ENCODE measurements at regions not wholly inside any gene's neighbourhood (a gene's known extent, or its start where the extent isn't known, plus 50 kb on each side); places are given as distances from the start of the nearest gene placed in this dataset.

- CTCF ChIA-PET, result no interaction called here
- no peak for DNase-seq (ENCODE audit: low spot score)
- H3K4me3 Mint-ChIP-seq, result no peak overlapping the region
Measured at GRCh38 chr6:126797981-126798380, 320.5 kb upstream of the RSPO3 start.

GRCh38 chr6:126803769-126804168 lies 314.7 kb upstream of the RSPO3 start:
- ATAC-seq (no peak), DNase-seq (ENCODE audit: low spot score) (no peak)
- TF ChIP-seq SP1 (CRISPR knock-in tag; conservative IDR thresholded peaks at IDR 0.05), result no peak
- TF ChIP-seq GABPB1 (CRISPR knock-in tag; IDR thresholded peaks at IDR 0.05), result no peak
- no peak for TF ChIP-seq ZNF532 (CRISPR knock-in tag; IDR thresholded peaks at IDR 0.05; ENCODE audit: borderline replicate concordance)
- TF ChIP-seq MXD4 (CRISPR knock-in tag; IDR thresholded peaks at IDR 0.05; ENCODE audit: borderline replicate concordance), result no peak
- no peak for TF ChIP-seq ZNF138 (CRISPR knock-in tag; conservative IDR thresholded peaks at IDR 0.05)
- no peak for TF ChIP-seq ZSCAN18 (CRISPR knock-in tag; IDR thresholded peaks at IDR 0.05)
- no peak for TF ChIP-seq PRRX2 (CRISPR knock-in tag; IDR thresholded peaks at IDR 0.05)
- no peak for TF ChIP-seq HMGA2 (CRISPR knock-in tag; IDR thresholded peaks at IDR 0.05)
- TF ChIP-seq ATF6 (CRISPR knock-in tag; IDR thresholded peaks at IDR 0.05), result no peak
- Mint-ChIP-seq H3K9me3 (no peaks in the 10 kb centered on the region), H3K27me3 (ENCODE audit: low read depth) (no peaks in the 10 kb centered on the region), H3K36me3 (no peaks in the 10 kb centered on the region), H3K27ac (no peak overlapping the region), H3K4me3 (no peak overlapping the region), H3K4me1 (no peaks in the 10 kb centered on the region)
- ChIA-PET POLR2A (no interaction called here), CTCF (interaction anchor here (0.9 to 1.7 kb wide), 6 partner anchors 9 to 384 kb away, joined by 3 to 12 read pairs (median 4); no protein-coding TSS in a partner anchor)

More at GRCh38 chr6:126797981-126798380, 320.5 kb upstream of the RSPO3 start:
- TF ChIP-seq FOXP1 (CRISPR knock-in tag; IDR thresholded peaks at IDR 0.05; ENCODE audit: borderline replicate concordance), result no peak
- no peaks in the 10 kb centered on the region for H3K36me3 Mint-ChIP-seq
- H3K4me1 Mint-ChIP-seq, result no peaks in the 10 kb centered on the region
- no peak overlapping the region for H3K27ac Mint-ChIP-seq
- POLR2A ChIA-PET, result no interaction called here
- H3K9me3 Mint-ChIP-seq, result no peaks in the 10 kb centered on the region
- no peak for ATAC-seq
- H3K27me3 Mint-ChIP-seq (ENCODE audit: low read depth), result no peaks in the 10 kb centered on the region

- no peaks in the 10 kb centered on the region for H3K36me3 Mint-ChIP-seq
- no peak for DNase-seq (ENCODE audit: low spot score)
- no peak overlapping the region for H3K4me3 Mint-ChIP-seq
- no peak for TF ChIP-seq ZNF671 (CRISPR knock-in tag; IDR thresholded peaks at IDR 0.05)
- no peak for TF ChIP-seq HMGA2 (CRISPR knock-in tag; IDR thresholded peaks at IDR 0.05)
- TF ChIP-seq CTCF (IDR thresholded peaks at IDR 0.05), result peak; percentile 55
- no peak for TF ChIP-seq GABPB1 (CRISPR knock-in tag; IDR thresholded peaks at IDR 0.05)
- ChIA-PET POLR2A (no interaction called here), CTCF (interaction anchor here (0.5 to 1.7 kb wide), 12 partner anchors 9 to 444 kb away, joined by 3 to 12 read pairs (median 3); no protein-coding TSS in a partner anchor)
- H3K27me3 Mint-ChIP-seq (ENCODE audit: low read depth), result no peaks in the 10 kb centered on the region
- H3K9me3 Mint-ChIP-seq, result no peaks in the 10 kb centered on the region
- no peaks in the 10 kb centered on the region for H3K4me1 Mint-ChIP-seq
- peak; percentile 93 for ATAC-seq
- no peak overlapping the region for H3K27ac Mint-ChIP-seq
Measured at GRCh38 chr6:126804332-126805064, 314.0 kb upstream of the RSPO3 start.

All from WTC11 (cell line).